ENCODE measurements at regions not wholly inside any gene's neighbourhood (a gene's known extent, or its start where the extent isn't known, plus 50 kb on each side); places are given as distances from the start of the nearest gene placed in this dataset.
"Not testable (repeated sequence)": the region's sequence is repeated elsewhere in the genome, so short reads cannot be mapped to it uniquely, and the experiment has no call there.

DNA sequence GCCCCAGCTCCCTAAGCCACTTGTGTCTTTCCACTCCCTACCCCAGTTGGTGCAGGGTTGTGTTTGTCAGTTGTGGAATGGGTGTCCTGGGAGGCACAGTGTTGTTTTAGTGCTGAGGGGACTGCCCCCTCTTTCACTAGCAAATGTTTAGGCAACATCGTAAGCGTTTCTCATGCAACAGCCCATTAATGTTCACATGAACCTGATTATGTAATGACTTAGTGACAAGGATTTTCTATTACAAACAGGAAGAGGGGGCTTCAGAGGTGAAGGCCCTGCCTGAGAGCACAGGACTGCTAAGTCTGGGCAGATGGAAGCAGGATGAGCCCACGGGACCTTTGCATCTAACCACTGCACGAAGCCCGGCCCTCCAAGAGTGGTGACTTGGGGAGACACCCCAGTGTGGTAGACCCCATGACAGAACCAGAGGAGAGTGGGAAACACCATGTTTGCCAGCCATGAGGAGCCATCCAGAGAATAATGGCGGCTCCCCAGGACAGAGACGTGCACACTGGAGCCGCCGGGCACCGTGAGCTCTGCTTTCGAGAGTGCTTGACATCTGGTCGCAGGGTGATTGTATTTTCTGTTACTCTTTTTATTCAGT is 339.7 kb downstream of the THBS2 start:
- no peaks in the 10 kb centered on the region for H3K9me3 ChIP-seq
- TF ChIP-seq CTCF (IDR thresholded peaks at IDR 0.05) (no peak), POLR2A (IDR thresholded peaks at IDR 0.05) (no peak)
- no peaks in the 10 kb centered on the region for H3K36me3 ChIP-seq
- H3K27ac ChIP-seq, result no peak overlapping the region
- ATAC-seq, result no peak
- peaks cover 0 to 10% (median 0%) of the 10 kb centered on the region in 12 donors for H3K4me1 ChIP-seq
- DNase-seq, result no peak
- H3K4me3 ChIP-seq, result no peak overlapping the region
- intact Hi-C loops (cut with DNase I), result no loop called here
- H3K27me3 ChIP-seq, result no peaks in the 10 kb centered on the region
- WGBS, 4 donors, result 89 to 94% (median 92%) methylated on average over 12 of the region's 12 CpGs

GRCh38 chr6:168913231-168913865 is 340.3 kb downstream of the THBS2 start:
- intact Hi-C loops (cut with DNase I); ATAC-seq; H3K9me3 ChIP-seq; H3K27ac ChIP-seq; H3K36me3 ChIP-seq; DNase-seq; H3K27me3 ChIP-seq; H3K4me3 ChIP-seq: not testable (repeated sequence)
- 78 to 85% (median 82%) methylated on average over 4 to 11 of the region's 11 CpGs for WGBS, 4 donors
- H3K4me1 ChIP-seq, result peaks cover 0 to 10% (median 0%) of the 10 kb centered on the region in 12 donors

DNA sequence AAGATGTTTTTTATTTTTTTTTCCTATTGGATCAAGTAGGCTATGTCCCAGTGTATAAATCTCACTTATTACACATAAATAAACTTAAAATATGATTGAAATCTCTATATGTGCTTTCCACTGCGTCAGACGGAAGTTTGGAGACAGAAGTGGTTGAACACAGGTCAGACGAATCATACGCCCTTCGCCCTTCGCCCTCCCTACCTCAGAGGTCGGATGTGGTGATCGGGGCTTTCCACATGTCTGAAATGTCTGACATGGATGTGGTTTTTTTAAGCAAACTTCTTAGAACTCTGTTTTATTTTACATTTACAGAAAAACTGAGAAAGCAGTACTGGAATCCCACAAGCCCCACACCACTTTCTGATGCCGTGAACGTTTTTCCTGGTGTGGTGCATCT is 344.4 kb downstream of the THBS2 start:
- intact Hi-C loops (cut with DNase I), result no loop called here
- H3K4me1 ChIP-seq, result no peaks in the 10 kb centered on the region
- peaks cover 0 to 8% (median 0%) of the 10 kb centered on the region in 12 donors for H3K9me3 ChIP-seq
- WGBS, 4 donors, result 78 to 94% (median 91%) methylated on average over 10 of the region's 10 CpGs
- TF ChIP-seq CTCF (IDR thresholded peaks at IDR 0.05) (no peak), POLR2A (IDR thresholded peaks at IDR 0.05) (no peak)
- ATAC-seq (no peak), DNase-seq (no peak)
- no peaks in the 10 kb centered on the region for H3K27me3 ChIP-seq
- no peaks in the 10 kb centered on the region for H3K36me3 ChIP-seq
- H3K27ac ChIP-seq, result no peak overlapping the region
- no peak overlapping the region for H3K4me3 ChIP-seq

- H3K27me3 ChIP-seq, result no peaks in the 10 kb centered on the region
- no peaks in the 10 kb centered on the region for H3K36me3 ChIP-seq
- 70 to 78% (median 72%) methylated on average over 5 of the region's 5 CpGs for WGBS, 4 donors
- DNase-seq (no peak), ATAC-seq (no peak)
- no peak overlapping the region for H3K4me3 ChIP-seq
- no peaks in the 10 kb centered on the region for H3K4me1 ChIP-seq
- intact Hi-C loops (cut with DNase I), result no loop called here
- no peak overlapping the region for H3K27ac ChIP-seq
- TF ChIP-seq POLR2A (IDR thresholded peaks at IDR 0.05) (no peak), CTCF (IDR thresholded peaks at IDR 0.05) (no peak)
- H3K9me3 ChIP-seq, result peaks cover 0 to 8% (median 0%) of the 10 kb centered on the region in 12 donors
These were observed 344.8 kb downstream of the THBS2 start for GRCh38 chr6:168908887-168909286.

All from heart left ventricle (tissue), 16 donors.